ENCODE measurements at regions not wholly inside any gene's neighbourhood (a gene's known extent, or its start where the extent isn't known, plus 50 kb on each side); places are given as distances from the start of the nearest gene placed in this dataset.

- TF ChIP-seq EGR1 (IDR thresholded peaks at IDR 0.05; ENCODE audit: low read depth) (no peak), YY1 (IDR thresholded peaks at IDR 0.05; ENCODE audit: extremely low read depth, insufficient replicate concordance, low read depth, low read length) (no peak), EZH2phosphoT487 (IDR thresholded peaks at IDR 0.05; ENCODE audit: borderline replicate concordance) (no peak), SIN3A (IDR thresholded peaks at IDR 0.05; ENCODE audit: low read depth) (no peak), ZBTB33 (IDR thresholded peaks at IDR 0.05; ENCODE audit: extremely low read depth, insufficient replicate concordance, low read length) (no peak), EZH2 (IDR thresholded peaks at IDR 0.05) (no peak), SP1 (IDR thresholded peaks at IDR 0.05; ENCODE audit: low read depth) (no peak), TCF7L2 (IDR thresholded peaks at IDR 0.05; ENCODE audit: borderline replicate concordance, extremely low read depth, insufficient read depth, insufficient read length) (no peak), JUND (IDR thresholded peaks at IDR 0.05) (no peak), FOSL1 (IDR thresholded peaks at IDR 0.05; ENCODE audit: low read depth) (no peak), CBX3 (IDR thresholded peaks at IDR 0.05; ENCODE audit: low read depth) (no peak), CEBPB (IDR thresholded peaks at IDR 0.05; ENCODE audit: low read depth) (no peak), ELF1 (IDR thresholded peaks at IDR 0.05; ENCODE audit: borderline replicate concordance, low read depth) (no peak), ZFX (IDR thresholded peaks at IDR 0.05) (no peak), MAX (IDR thresholded peaks at IDR 0.05) (no peak)
- ChIA-PET POLR2A (no interaction called here), CTCF (no interaction called here), RAD21 (ENCODE audit: low non-redundant PET in 1 of 2, low total read pairs in 2 of 2, uncharacterized antibody in 2 of 2, unreplicated experiment in 2 of 2) (no interaction called here)
- no peaks in the 10 kb centered on the region; a peak in 1 of 4 replicates for H3K9me3 ChIP-seq (ENCODE audit: control insufficient read depth in 1 of 2, insufficient read depth in 1 of 2, low read depth in 1 of 2, low read length in 2 of 2)
- H3K9me2 ChIP-seq (ENCODE audit: insufficient read depth), result no peaks in the 10 kb centered on the region
- H3K27me3 ChIP-seq (ENCODE audit: insufficient read depth, low read length), result no peaks in the 10 kb centered on the region
- no peaks in the 10 kb centered on the region for H4K20me1 ChIP-seq (ENCODE audit: insufficient read depth)
- no peak overlapping the region for H3K27ac ChIP-seq (ENCODE audit: low read depth, low read length)
- no peak overlapping the region for H3K9ac ChIP-seq (ENCODE audit: low read length)
- no peak overlapping the region for H3K4me2 ChIP-seq (ENCODE audit: low read length)
- intact Hi-C loops (cut with micrococcal nuclease), result no loop called here
- no peaks in the 10 kb centered on the region for H3K79me2 ChIP-seq (ENCODE audit: insufficient read depth, low read length)
- BruUV-seq (replicated peaks), result no TSS peak
- no peak overlapping the region for H3K4me3 ChIP-seq (replicated peaks in 1 of 2; ENCODE audit: low read depth in 1 of 2, low read length in 2 of 2)
- DNase-seq (ENCODE audit: low read depth, low spot score) (no peak), ATAC-seq (no peak)
- no peak overlapping the region for H2AFZ ChIP-seq (ENCODE audit: low read depth, low read length, poor library complexity, severe bottlenecking)
- H3K36me3 ChIP-seq (ENCODE audit: control insufficient read depth in 1 of 2, insufficient read depth in 2 of 2, low read length in 2 of 2), result no peaks in the 10 kb centered on the region
- H3K4me1 ChIP-seq (ENCODE audit: control insufficient read depth in 1 of 2, insufficient read depth in 2 of 2, low read length in 2 of 2), result no peaks in the 10 kb centered on the region
These were observed 358.2 kb downstream of the DDX10 start for GRCh38 chr11:109023036-109023435.
